BJ (cell line): ENCODE measurements at regions not wholly inside any gene's neighbourhood (a gene's known extent, or its start where the extent isn't known, plus 50 kb on each side); places are given as distances from the start of the nearest gene placed in this dataset.

ENCODE experiments used
- CTCF ChIA-PET: fragments of 350-600 bp; formaldehyde crosslinking; extraction: SDS; loops from one replicate; lab custom pipeline; 2021; ENCODE audit warnings: antibody characterized with exemption, inconsistent platforms; lab: Yijun Ruan, JAX
- POLR2A ChIA-PET: fragments of 300-600 bp; sonication (Branson Sonifier 250); formaldehyde crosslinking; extraction: SDS; loops from one replicate; lab custom pipeline; 2021; ENCODE audit warnings: antibody characterized with exemption; lab: Charles Lee
- DNase-seq: peaks from one replicate; pipeline ENCODE4 v3.0.0-alpha.2; 2011; ENCODE audit warnings: low read depth
- H3K27me3 ChIP-seq: 2 replicates; pipeline ENCODE4 v1.6.0; 2011; ENCODE audit warnings: low read length; ENCODE audit not compliant: control insufficient read depth, insufficient read depth
- H3K36me3 ChIP-seq: 2 replicates; pipeline ENCODE4 v1.5.1; 2011; ENCODE audit warnings: low read length; ENCODE audit not compliant: control insufficient read depth, insufficient read depth
- H3K4me3 ChIP-seq: 2 replicates; pipeline ENCODE4 v1.5.1; 2011; ENCODE audit warnings: low read depth, mild to moderate bottlenecking, control low read depth, low read length
- CTCF ChIP-seq: IDR thresholded peaks from 2 replicates; pipeline ENCODE4 v1.5.1; 2011; ENCODE audit warnings: low read depth, mild to moderate bottlenecking, control low read depth, inconsistent platforms, low read length, moderate library complexity; ENCODE audit not compliant: insufficient read depth

- no peak for DNase-seq
These were observed 1036.5 kb downstream of the NLGN4Y start for GRCh38 chrY:15560840-15561239.

GRCh38 chrY:15561501-15562289, 1037.4 kb downstream of the NLGN4Y start:
- Histone ChIP-seq H3K36me3 (no peaks in the 10 kb centered on the region), H3K4me3 (no peak overlapping the region), H3K27me3 (no peaks in the 10 kb centered on the region)
- TF ChIP-seq CTCF: no peak
- no peak for DNase-seq
- ChIA-PET POLR2A (no interaction called here), CTCF (no interaction called here)

More at GRCh38 chrY:15560840-15561239, 1036.5 kb downstream of the NLGN4Y start:
- POLR2A ChIA-PET: no interaction called here
- Histone ChIP-seq H3K4me3 (no peak overlapping the region), H3K36me3 (no peaks in the 10 kb centered on the region), H3K27me3 (no peaks in the 10 kb centered on the region)
- CTCF ChIA-PET: no interaction called here
- no peak for TF ChIP-seq CTCF

GRCh38 chrY:15577886-15578285, 1053.6 kb downstream of the NLGN4Y start:
- ChIA-PET POLR2A (no interaction called here), CTCF (no interaction called here)
- no peak for DNase-seq
- Histone ChIP-seq H3K4me3 (no peak overlapping the region), H3K27me3 (no peaks in the 10 kb centered on the region), H3K36me3 (no peaks in the 10 kb centered on the region)
- TF ChIP-seq CTCF: no peak

- DNase-seq: peak; percentile 15
- POLR2A ChIA-PET: no interaction called here
- H3K36me3 ChIP-seq: no peaks in the 10 kb centered on the region
- no peak for TF ChIP-seq CTCF
- no peaks in the 10 kb centered on the region for H3K27me3 ChIP-seq
- CTCF ChIA-PET: no interaction called here
- no peak overlapping the region for H3K4me3 ChIP-seq
These were observed 1054.4 kb downstream of the NLGN4Y start for GRCh38 chrY:15578761-15579160.

GRCh38 chrY:15579245-15579644, 1054.9 kb downstream of the NLGN4Y start:
- DNase-seq: no peak
- POLR2A ChIA-PET: no interaction called here
- H3K27me3 ChIP-seq: no peaks in the 10 kb centered on the region
- no peak for TF ChIP-seq CTCF
- H3K36me3 ChIP-seq: no peaks in the 10 kb centered on the region
- CTCF ChIA-PET: interaction anchor here (1.1 kb wide), 1 partner anchor 111 kb away, joined by 3 read pairs; no protein-coding TSS in a partner anchor
- H3K4me3 ChIP-seq: no peak overlapping the region
